GM13976 (cell line): ENCODE measurements at regions not wholly inside any gene's neighbourhood (a gene's known extent, or its start where the extent isn't known, plus 50 kb on each side); places are given as distances from the start of the nearest gene placed in this dataset.
"Not testable (repeated sequence)": the region's sequence is repeated elsewhere in the genome, so short reads cannot be mapped to it uniquely, and the experiment has no call there.

Experiments used
- DNase-seq: peaks from one replicate; pipeline ENCODE4 v3.0.0; 2012; ENCODE audit warnings: low spot score
- in situ Hi-C: fragments of 300-500 bp; cut with MboI; formaldehyde crosslinking; loops from one replicate; pipeline ENCODE4 v1.12.0; 2022; ENCODE audit warnings: low sequenced_read_pairs, mixed read lengths, inconsistent platforms; ENCODE audit not compliant: unreplicated experiment
- TF ChIP-seq, protein P1 (sequence below): IDR thresholded peaks from 2 replicates; pipeline ENCODE4 v1.5.1; 2012; ENCODE audit warnings: borderline replicate concordance, mild to moderate bottlenecking; ENCODE audit not compliant: insufficient read depth; ENCODE audit errors: extremely low read depth, missing control alignments, control extremely low read depth

DNA sequence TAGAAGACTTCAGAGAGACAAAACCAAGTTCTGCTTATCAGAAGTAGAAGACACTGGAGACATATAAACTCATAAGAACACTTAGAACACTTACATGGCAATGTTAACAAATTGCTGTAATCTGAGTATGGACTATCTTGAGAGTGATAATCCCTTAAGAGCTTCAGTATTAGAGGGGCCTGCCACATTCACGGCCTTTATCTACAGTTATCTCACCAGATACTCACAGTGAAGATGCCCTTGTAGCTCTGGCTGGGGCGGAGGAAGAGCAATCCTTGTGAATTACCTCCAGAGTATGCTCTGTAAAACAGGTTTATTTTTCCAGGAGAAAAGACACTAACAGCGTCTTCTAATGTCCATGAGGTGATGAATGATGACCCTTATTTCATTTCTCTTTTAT lies 762.8 kb downstream of the FAM181B start:
- in situ Hi-C loops = no loop called here
- no peak for DNase-seq
- TF ChIP-seq, protein P1, sequence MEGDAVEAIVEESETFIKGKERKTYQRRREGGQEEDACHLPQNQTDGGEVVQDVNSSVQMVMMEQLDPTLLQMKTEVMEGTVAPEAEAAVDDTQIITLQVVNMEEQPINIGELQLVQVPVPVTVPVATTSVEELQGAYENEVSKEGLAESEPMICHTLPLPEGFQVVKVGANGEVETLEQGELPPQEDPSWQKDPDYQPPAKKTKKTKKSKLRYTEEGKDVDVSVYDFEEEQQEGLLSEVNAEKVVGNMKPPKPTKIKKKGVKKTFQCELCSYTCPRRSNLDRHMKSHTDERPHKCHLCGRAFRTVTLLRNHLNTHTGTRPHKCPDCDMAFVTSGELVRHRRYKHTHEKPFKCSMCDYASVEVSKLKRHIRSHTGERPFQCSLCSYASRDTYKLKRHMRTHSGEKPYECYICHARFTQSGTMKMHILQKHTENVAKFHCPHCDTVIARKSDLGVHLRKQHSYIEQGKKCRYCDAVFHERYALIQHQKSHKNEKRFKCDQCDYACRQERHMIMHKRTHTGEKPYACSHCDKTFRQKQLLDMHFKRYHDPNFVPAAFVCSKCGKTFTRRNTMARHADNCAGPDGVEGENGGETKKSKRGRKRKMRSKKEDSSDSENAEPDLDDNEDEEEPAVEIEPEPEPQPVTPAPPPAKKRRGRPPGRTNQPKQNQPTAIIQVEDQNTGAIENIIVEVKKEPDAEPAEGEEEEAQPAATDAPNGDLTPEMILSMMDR = no peak

DNA sequence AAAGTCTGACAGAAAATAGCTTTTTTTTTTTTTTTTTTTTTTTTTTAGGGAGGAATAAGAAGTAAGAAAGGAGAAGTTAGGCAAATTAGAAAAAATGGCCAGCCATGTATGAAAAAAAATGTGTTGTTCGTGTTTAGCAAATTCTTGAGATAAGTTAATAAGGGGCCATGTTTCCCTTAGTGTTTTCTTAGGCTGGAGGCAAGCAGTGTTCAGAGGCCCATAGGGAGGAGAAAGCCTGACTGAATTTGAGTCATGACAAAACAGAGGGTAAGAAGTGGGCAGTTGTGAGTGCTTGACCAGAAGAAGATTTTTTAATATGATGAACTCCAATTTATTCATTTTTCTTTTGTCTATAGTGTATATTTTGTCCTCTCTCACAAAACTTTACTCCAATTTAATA lies 766.4 kb downstream of the FAM181B start:
- no peak for DNase-seq
- TF ChIP-seq, protein P1 = no peak
- in situ Hi-C loops = no loop called here

DNA sequence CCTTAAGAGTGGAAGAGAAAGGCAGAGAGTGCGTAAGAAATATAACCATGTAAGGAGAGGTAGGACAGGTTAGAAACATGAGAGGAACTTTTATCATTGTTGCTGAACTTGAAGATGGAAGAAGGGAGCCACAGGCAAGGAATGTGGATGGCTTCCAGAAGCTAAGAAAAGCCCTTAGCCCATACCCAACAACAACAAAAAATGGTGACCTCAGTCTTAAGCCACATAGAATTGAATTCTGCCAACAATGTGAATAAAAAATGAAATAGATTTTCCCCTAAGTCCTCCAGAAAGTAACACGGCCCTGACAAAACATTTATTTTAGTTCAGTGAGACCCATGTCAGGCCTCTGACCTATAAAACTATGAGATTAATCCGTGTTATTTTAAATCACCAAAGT lies 767.3 kb downstream of the FAM181B start:
- in situ Hi-C loops = no loop called here
- no peak for DNase-seq
- TF ChIP-seq, protein P1 = no peak

DNA sequence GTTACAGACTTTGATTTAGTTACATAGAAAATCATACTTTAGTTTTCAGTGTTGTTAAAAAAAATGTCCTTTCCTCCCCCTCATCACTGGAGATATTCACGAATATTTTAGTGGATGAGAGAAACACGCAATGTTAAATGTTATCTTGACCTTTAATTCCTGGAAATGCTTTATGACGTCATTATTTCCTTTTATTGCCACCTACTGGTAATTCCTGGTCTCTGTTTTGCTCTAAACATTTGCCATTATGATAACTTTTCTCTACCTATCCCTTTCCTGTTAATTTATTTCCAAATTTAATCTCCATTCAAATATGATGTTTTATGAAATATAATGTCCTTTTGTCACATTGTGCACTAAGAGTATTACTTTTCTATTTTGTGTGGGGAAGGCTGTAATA lies 770.6 kb downstream of the FAM181B start:
- TF ChIP-seq, protein P1 = no peak
- DNase-seq = no peak
- in situ Hi-C loops = no loop called here

DNA sequence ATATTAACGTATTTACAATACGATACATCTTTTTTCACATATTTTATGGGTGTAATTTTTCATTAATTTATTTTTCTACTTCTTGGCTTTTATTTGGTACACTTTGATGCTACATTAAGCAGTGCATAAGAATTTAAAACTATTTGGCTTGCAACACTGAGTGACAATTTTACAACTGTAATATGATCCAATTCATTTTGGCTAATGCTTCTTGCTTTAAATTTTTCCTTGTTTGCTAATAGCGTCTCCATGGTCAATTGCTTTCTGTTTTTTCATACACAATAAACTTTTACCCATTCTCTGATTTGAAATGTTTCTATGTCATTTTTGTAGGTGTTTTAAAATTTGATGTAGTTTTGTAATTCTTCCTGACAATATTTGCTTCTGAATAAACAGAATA lies 773.2 kb downstream of the FAM181B start:
- no peak for DNase-seq
- in situ Hi-C loops = no loop called here

DNA sequence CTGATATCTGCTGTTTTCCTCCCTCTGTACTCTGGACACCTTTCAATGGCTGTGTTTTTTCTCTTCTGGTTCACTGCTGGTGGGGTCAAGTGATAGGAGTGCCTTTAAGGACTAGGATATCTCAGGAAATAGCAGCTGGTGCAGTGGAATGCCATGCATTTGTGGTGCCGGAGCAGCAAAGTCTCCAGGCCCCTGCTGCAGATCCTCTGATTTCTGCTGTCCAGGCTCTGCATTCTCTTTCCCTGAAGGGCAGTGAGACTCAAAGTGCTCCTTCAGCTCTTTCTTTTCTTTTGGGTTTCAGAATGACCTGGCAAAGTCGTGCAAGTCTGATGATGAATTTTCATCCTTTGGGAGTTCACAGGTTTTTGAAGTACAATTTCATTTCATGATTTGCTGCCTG lies 774.3 kb downstream of the FAM181B start:
- TF ChIP-seq, protein P1 = no peak
- no peak for DNase-seq

More for the DNA sequence above, 773.2 kb downstream of the FAM181B start:
- TF ChIP-seq, protein P1 = no peak

DNA sequence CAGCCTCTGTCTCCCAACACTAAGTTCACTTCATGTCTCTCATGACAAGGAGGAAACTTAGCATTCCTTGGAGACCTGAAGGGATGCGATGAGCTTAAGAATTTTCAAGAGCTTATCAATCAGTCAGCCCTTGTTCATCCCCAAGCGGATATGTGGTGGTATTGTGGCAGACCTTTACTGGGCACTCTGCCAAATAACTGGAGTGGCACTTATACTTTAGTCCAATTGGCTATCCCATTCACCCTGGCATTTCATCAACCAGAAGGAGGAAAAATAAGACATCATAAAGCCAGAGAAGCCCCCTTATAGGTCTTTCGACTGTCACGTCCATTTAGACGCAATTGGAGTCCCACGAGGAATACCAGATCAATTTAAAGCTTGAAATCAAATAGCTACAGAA lies 779.4 kb downstream of the FAM181B start:
- in situ Hi-C loops, DNase-seq: not testable (repeated sequence)

More for the DNA sequence above, 774.3 kb downstream of the FAM181B start:
- in situ Hi-C loops = no loop called here
